AG10803 (cell line): ENCODE measurements at regions not wholly inside any gene's neighbourhood (a gene's known extent, or its start where the extent isn't known, plus 50 kb on each side); places are given as distances from the start of the nearest gene placed in this dataset.

Experiments
- DNase-seq: peaks from one replicate; pipeline ENCODE4 v3.0.0; 2010; ENCODE audit warnings: low read depth
- H3K4me3 ChIP-seq: 2 replicates; pipeline ENCODE4 v1.5.1; 2011; ENCODE audit warnings: mild to moderate bottlenecking, low read length, control low read depth
- TF ChIP-seq, protein P1 (sequence below): conservative IDR thresholded peaks from 2 replicates; pipeline ENCODE4 v1.5.1; 2011; ENCODE audit warnings: mild to moderate bottlenecking, low read length, control low read depth, inconsistent platforms

DNA sequence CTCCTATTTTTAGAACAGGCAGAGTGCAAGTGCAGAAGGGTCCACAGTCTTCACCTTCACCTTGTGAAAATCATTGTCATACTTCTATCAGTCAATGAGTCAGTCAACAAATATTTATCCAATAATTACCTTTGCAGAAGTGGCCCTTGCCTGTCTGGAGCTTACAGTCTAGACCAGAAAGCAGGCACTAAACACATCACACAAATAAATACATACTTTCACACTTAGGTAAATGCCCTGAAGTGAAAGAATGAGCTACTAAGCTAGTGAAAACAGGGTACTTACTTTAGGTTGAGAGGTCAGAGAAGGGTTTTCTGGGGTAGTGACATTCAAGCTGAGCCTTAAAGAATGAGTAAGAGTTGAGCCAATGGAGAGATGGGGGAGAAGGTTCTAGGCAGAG is 421.9 kb upstream of the ADAMTSL1 start:
- no peak for DNase-seq
- no peak overlapping the region for H3K4me3 ChIP-seq

DNA sequence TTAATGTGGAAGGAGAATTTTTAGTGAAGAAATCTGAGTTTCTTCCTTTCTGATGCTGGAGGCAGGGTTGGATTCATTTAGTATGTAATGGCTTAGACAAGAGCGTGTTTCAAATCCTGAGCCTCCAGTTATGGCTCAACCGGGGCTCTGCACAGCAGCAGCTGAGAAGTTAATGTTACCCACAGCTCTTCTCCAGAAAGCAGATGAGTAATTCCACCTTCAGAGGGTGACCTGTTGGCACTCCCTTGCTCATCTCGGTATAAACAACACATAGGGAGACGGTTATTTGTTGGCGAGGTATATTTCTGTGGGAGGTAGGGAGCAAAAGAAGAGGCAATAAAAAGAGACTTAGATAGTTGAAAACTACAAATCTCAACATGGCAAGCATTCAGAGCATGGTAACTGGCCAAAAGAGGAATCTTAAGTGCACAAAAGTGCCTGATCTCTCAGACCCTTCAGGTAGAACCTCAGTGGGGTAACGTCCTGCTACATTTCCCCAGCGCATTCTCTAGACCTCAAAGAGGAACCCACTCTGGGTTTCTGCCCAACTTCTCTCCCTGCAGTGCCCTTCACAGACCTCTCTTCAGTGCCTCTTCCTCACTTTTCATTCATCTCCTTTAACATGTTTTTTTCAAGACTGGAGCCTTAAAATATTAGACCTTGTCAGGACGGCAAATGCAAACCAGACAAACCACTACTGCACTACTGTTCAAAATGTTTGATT is 417.5 kb upstream of the ADAMTSL1 start:
- DNase-seq: no peak
- no peak overlapping the region for H3K4me3 ChIP-seq
- TF ChIP-seq, protein P1, sequence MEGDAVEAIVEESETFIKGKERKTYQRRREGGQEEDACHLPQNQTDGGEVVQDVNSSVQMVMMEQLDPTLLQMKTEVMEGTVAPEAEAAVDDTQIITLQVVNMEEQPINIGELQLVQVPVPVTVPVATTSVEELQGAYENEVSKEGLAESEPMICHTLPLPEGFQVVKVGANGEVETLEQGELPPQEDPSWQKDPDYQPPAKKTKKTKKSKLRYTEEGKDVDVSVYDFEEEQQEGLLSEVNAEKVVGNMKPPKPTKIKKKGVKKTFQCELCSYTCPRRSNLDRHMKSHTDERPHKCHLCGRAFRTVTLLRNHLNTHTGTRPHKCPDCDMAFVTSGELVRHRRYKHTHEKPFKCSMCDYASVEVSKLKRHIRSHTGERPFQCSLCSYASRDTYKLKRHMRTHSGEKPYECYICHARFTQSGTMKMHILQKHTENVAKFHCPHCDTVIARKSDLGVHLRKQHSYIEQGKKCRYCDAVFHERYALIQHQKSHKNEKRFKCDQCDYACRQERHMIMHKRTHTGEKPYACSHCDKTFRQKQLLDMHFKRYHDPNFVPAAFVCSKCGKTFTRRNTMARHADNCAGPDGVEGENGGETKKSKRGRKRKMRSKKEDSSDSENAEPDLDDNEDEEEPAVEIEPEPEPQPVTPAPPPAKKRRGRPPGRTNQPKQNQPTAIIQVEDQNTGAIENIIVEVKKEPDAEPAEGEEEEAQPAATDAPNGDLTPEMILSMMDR: no peak

More for the DNA sequence above, 421.9 kb upstream of the ADAMTSL1 start:
- TF ChIP-seq, protein P1: no peak

DNA sequence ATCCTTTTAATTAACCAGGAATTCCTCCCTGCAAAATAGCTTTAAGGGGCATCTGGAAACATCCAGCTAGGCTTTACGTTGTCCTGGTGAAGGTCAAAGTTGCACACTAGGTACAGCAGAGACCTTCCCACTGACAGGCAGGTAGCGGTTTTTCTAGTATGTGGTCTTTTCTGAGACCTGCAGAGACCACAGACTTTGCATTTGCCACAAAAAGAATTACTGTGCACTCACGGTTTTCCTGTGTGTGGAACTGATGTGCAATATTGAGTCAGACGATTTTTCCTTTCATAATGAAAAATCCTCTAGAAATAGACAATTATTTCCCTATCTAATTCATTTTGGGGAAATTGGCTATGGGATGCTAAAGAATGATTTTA is 417.0 kb upstream of the ADAMTSL1 start:
- TF ChIP-seq, protein P1: no peak
- DNase-seq: no peak
- H3K4me3 ChIP-seq: no peak overlapping the region

DNA sequence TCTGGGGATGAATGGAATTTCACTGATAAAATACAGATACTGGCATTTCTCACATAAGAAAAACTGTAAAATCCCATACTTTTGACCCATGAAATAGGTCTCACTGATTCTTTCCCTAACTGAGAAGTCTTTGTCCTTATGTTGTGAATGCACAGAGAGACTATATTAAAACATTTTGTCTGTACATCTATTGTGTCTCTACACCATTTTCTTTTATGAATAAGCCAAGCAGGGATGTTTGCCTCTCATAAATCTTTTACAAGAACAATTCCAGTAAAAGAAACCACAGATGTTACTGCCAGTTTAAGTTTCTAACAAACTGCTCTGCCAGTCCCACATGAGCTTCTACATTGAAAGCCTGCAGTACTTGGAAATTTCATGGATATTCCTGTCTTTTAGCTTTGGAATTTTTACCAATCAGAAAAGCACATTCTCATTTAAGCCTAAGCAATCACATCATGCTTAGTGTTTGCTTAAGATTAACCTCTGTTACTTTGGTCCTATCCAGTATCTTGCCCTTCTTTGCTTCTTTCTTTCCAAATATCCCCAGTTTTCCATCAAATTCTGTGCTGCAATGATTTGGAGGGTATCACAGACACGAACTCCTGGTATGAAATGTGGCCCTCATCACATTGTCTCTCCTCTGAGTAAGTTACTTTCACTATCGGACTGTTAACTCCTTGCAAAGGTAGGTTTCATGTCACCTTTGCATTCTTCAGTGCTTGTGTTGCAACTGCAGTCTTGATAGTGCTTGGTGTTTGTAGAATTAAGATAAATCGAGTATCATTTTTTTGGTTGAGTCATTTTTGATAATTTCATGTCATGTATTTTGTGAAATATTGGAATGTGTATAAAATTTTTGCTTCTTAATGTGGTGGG is 415.1 kb upstream of the ADAMTSL1 start:
- H3K4me3 ChIP-seq: no peak overlapping the region
- no peak for DNase-seq
- TF ChIP-seq, protein P1: no peak

DNA sequence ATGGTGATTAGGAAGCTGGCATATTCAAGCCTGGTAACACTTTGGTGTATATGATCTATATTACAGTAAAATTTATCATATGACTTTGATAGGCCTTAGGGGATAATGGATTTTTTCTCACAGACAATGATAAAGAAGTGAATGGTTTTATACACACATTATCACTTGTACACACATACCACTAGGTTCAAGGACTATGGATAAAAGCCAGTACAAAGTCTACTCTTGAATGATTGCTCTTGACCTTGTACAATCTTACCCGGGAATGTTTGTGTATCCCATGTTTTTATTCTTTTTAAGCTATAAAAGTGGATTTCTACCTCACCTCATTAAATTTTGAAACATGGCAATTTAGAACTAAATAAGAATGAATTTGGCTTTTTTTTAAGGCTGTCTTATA is 414.5 kb upstream of the ADAMTSL1 start:
- TF ChIP-seq, protein P1: no peak
- no peak overlapping the region for H3K4me3 ChIP-seq
- DNase-seq: no peak

DNA sequence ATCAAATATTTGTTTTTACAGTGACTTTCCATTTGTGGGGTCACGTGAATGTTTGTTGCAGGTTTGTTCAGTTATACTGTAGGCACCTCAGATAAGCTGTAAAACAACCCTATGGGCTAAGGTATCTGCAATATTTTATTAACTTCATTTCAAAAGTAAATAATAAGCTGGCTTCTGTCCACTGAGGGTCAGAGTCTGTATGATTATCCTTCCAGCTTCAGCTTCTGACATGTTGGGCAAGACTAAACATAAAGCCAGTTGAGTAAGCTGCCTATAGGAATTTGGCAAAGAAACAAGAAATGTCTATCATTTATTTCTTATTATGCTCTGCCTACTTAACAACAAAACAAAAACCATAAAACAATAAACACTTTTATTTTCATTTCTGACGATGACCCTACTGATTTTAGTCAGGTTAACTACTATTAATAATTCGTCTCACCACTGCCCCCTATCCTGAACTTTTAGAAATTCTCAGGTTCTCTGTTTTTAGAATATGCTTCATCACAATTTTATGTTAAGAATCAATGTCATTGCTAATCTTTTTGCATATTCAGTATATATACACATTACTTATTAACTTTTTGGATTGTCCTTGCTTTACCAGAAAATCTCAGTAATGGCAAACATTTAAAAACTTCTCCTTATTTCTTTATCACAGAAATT is 413.6 kb upstream of the ADAMTSL1 start:
- H3K4me3 ChIP-seq: no peak overlapping the region
- no peak for DNase-seq
- TF ChIP-seq, protein P1: no peak; the same call in 1 of the 2 replicates
